Gastroesophageal sphincter (tissue), 3 donors: ENCODE measurements at regions not wholly inside any gene's neighbourhood (a gene's known extent, or its start where the extent isn't known, plus 50 kb on each side); places are given as distances from the start of the nearest gene placed in this dataset.

Experiments
- POLR2A ChIP-seq, 2 donors: fragments of 450-650 bp; IDR thresholded peaks; one replicate each; pipeline ENCODE4 v1.6.1; 2017; ENCODE audit warnings: antibody characterized with exemption in 2 of 2, mild to moderate bottlenecking in 2 of 2, moderate library complexity in 1 of 2
- POLR2AphosphoS5 ChIP-seq: sonication (generic); formaldehyde crosslinking; IDR thresholded peaks from one replicate; pipeline ENCODE4 v1.6.1; 2017; ENCODE audit warnings: antibody characterized with exemption
- TF ChIP-seq, protein P1 (sequence below), 4 experiments: fragments of 200-600 bp in 2 of 4; fragments of 450-650 bp in 2 of 4; sonication (generic) in 1 of 4; IDR thresholded peaks; one replicate each; pipeline ENCODE4 v1.5.1; 2017 to 2019; ENCODE audit warnings: antibody characterized with exemption in 4 of 4, mild to moderate bottlenecking in 2 of 4, moderate library complexity in 2 of 4

DNA sequence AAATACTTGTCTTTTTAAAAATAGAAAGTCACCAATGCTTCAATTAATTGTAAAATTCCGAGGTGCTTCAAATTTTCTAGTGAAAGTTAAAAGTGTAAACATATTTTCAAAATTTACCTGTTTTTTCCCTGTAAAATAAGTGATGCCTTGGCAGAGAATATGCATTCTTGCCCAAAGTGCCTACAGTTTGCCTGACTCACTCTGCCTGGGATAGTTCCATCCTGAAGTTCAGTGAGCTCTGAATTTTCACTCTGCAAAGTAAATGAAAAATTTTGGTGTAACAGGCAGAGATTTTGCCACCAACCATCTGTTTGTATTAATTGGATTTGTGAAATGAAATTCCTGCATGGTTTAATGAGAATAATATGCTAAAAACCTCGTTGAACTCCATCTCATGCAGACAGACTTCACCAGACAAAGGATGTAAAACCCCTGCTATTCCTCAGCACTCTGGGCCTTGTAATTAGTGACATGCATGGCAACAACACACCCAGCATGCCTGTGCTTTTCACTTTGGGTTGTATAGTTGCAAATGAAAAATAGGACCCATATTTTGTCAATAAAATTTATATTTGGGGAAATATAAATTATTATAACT, 117.4 kb upstream of the GNAI1 start:
- TF ChIP-seq, protein P1, sequence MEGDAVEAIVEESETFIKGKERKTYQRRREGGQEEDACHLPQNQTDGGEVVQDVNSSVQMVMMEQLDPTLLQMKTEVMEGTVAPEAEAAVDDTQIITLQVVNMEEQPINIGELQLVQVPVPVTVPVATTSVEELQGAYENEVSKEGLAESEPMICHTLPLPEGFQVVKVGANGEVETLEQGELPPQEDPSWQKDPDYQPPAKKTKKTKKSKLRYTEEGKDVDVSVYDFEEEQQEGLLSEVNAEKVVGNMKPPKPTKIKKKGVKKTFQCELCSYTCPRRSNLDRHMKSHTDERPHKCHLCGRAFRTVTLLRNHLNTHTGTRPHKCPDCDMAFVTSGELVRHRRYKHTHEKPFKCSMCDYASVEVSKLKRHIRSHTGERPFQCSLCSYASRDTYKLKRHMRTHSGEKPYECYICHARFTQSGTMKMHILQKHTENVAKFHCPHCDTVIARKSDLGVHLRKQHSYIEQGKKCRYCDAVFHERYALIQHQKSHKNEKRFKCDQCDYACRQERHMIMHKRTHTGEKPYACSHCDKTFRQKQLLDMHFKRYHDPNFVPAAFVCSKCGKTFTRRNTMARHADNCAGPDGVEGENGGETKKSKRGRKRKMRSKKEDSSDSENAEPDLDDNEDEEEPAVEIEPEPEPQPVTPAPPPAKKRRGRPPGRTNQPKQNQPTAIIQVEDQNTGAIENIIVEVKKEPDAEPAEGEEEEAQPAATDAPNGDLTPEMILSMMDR (IDR thresholded peaks at IDR 0.05): no peak
- TF ChIP-seq POLR2AphosphoS5: no peak
- TF ChIP-seq POLR2A (IDR thresholded peaks at IDR 0.05): no peak
